IPS-NIHi7 (cell line): ENCODE measurements at regions not wholly inside any gene's neighbourhood (a gene's known extent, or its start where the extent isn't known, plus 50 kb on each side); places are given as distances from the start of the nearest gene placed in this dataset.

Source experiments
- DNase-seq: peaks from one replicate; pipeline ENCODE4 v3.0.0; 2012; ENCODE audit warnings: mixed read lengths; ENCODE audit errors: extremely low spot score

GRCh38 chrX:120021927-120022326 is 55.6 kb downstream of the RHOXF2B start:
- DNase-seq, result no peak

GRCh38 chrX:120020305-120020704 is 57.2 kb downstream of the RHOXF2B start:
- DNase-seq, result no peak

- DNase-seq, result no peak
These were observed 61.4 kb downstream of the RHOXF2B start for GRCh38 chrX:120016068-120016441.

GRCh38 chrX:120015145-120016067 is 62.1 kb downstream of the RHOXF2B start:
- DNase-seq, result peak; percentile 32

- peak; percentile 11 for DNase-seq
These were observed 62.9 kb downstream of the RHOXF2B start for GRCh38 chrX:120014354-120015130.

GRCh38 chrX:120001787-120002186 is 58.2 kb upstream of the NKAP start:
- no peak for DNase-seq

- DNase-seq, result no peak
These were observed 57.1 kb upstream of the NKAP start for GRCh38 chrX:120000490-120001246.

GRCh38 chrX:119999087-119999634 is 55.6 kb upstream of the NKAP start:
- peak; percentile 18 for DNase-seq

GRCh38 chrX:119997570-119997969 is 54.0 kb upstream of the NKAP start:
- DNase-seq, result no peak

GRCh38 chrX:119996600-119997524 is 53.3 kb upstream of the NKAP start:
- DNase-seq, result no peak

GRCh38 chrX:119996069-119996468 is 52.5 kb upstream of the NKAP start:
- DNase-seq, result no peak
